ENCODE measurements at regions not wholly inside any gene's neighbourhood (a gene's known extent, or its start where the extent isn't known, plus 50 kb on each side); places are given as distances from the start of the nearest gene placed in this dataset.
"Not testable (repeated sequence)": the region's sequence is repeated elsewhere in the genome, so short reads cannot be mapped to it uniquely, and the experiment has no call there.

- Histone ChIP-seq H3K9me3 (replicated peaks; ENCODE audit: control insufficient read depth, insufficient read depth, low read length) (no peaks in the 10 kb centered on the region), H4K20me1 (replicated peaks; ENCODE audit: control insufficient read depth, extremely low read depth, insufficient read depth, low read length) (no peaks in the 10 kb centered on the region), H3K27me3 (ENCODE audit: control insufficient read depth in 2 of 2, insufficient read depth in 2 of 2, low read length in 2 of 2) (peaks cover 0 to 1% of the 10 kb centered on the region in 2 experiments), H3K27ac (ENCODE audit: insufficient read depth, low read depth, low read length) (no peak overlapping the region), H3K9ac (replicated peaks; ENCODE audit: extremely low read depth, insufficient read depth, low read length) (no peak overlapping the region), H3K4me3 (replicated peaks in 1 of 3; ENCODE audit: insufficient read depth in 1 of 3, low read depth in 1 of 3, low read length in 3 of 3) (no peak overlapping the region), H2AFZ (ENCODE audit: low read depth, low read length) (no peak overlapping the region), H3K36me3 (ENCODE audit: control insufficient read depth in 2 of 2, extremely low read depth in 1 of 2, insufficient read depth in 2 of 2, low read length in 2 of 2) (no peaks in the 10 kb centered on the region), H3K9me1 (replicated peaks; ENCODE audit: control insufficient read depth, extremely low read depth, insufficient read depth, low read length) (no peaks in the 10 kb centered on the region), H3K79me2 (ENCODE audit: control insufficient read depth, insufficient read depth, low read length) (no peaks in the 10 kb centered on the region), H3K4me2 (ENCODE audit: insufficient read depth, low read length) (no peak overlapping the region), H3K4me1 (ENCODE audit: control insufficient read depth, extremely low read depth, insufficient read depth, low read length) (no peaks in the 10 kb centered on the region)
- no TSS peak for BruUV-seq (replicated peaks)
- no peak for DNase-seq (ENCODE audit: low read depth, low spot score)
- CTCF ChIA-PET = no interaction called here
- intact Hi-C loops (cut with micrococcal nuclease) = no loop called here
- FAIRE-seq = no peak
- TF ChIP-seq, protein P1, sequence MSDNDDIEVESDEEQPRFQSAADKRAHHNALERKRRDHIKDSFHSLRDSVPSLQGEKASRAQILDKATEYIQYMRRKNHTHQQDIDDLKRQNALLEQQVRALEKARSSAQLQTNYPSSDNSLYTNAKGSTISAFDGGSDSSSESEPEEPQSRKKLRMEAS (IDR thresholded peaks at IDR 0.05; ENCODE audit: insufficient read depth, insufficient read length) = no peak
- dilution Hi-C loops (cut with MboI; ENCODE audit: extremely low pct_ligation_motif_present, low sequenced_read_pairs) = no loop called here
- POLR2A ChIA-PET = no interaction called here
These were observed 151.1 kb downstream of the JRKL start for GRCh38 chr11:96540875-96541274.

DNA sequence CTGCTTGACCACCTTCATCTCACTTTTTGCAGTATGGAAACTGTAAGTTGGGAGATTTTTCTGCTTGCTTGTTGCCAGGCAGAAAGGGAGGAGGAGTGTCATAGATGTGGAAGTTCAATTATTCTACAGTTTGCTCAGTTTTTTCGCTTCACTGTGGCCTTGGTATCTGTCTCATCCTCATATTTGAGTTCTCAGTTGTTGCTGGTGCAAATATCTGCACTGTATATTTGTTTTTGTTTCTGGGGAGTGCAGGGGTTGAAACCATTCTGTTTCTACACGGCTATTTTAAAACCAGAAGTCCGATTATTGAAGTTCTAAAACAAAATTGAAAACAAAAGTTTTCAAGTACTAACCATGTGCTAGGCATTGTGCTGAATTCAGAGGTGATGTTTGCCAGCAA, 153.4 kb downstream of the JRKL start:
- BruUV-seq (replicated peaks) = no TSS peak
- Histone ChIP-seq H2AFZ (ENCODE audit: low read depth, low read length) (no peak overlapping the region), H3K4me2 (ENCODE audit: insufficient read depth, low read length) (no peak overlapping the region), H3K79me2 (ENCODE audit: control insufficient read depth, insufficient read depth, low read length) (no peaks in the 10 kb centered on the region), H3K27ac (ENCODE audit: insufficient read depth, low read depth, low read length) (no peak overlapping the region), H4K20me1 (replicated peaks; ENCODE audit: control insufficient read depth, extremely low read depth, insufficient read depth, low read length) (no peaks in the 10 kb centered on the region), H3K36me3 (ENCODE audit: control insufficient read depth in 2 of 2, extremely low read depth in 1 of 2, insufficient read depth in 2 of 2, low read length in 2 of 2) (no peaks in the 10 kb centered on the region), H3K9me1 (replicated peaks; ENCODE audit: control insufficient read depth, extremely low read depth, insufficient read depth, low read length) (no peaks in the 10 kb centered on the region), H3K4me3 (replicated peaks in 1 of 3; ENCODE audit: insufficient read depth in 1 of 3, low read depth in 1 of 3, low read length in 3 of 3) (no peak overlapping the region), H3K9ac (replicated peaks; ENCODE audit: extremely low read depth, insufficient read depth, low read length) (no peak overlapping the region), H3K27me3 (ENCODE audit: control insufficient read depth in 2 of 2, insufficient read depth in 2 of 2, low read length in 2 of 2) (peaks cover 0 to 1% of the 10 kb centered on the region in 2 experiments), H3K9me3 (replicated peaks; ENCODE audit: control insufficient read depth, insufficient read depth, low read length) (no peaks in the 10 kb centered on the region), H3K4me1 (ENCODE audit: control insufficient read depth, extremely low read depth, insufficient read depth, low read length) (no peaks in the 10 kb centered on the region)
- ChIA-PET POLR2A (no interaction called here), CTCF (no interaction called here)
- no peak for FAIRE-seq
- TF ChIP-seq GATA2 (IDR thresholded peaks at IDR 0.05; ENCODE audit: insufficient read depth, insufficient read length, low read depth, low read length) (no peak), CTCF (IDR thresholded peaks at IDR 0.05; ENCODE audit: extremely low read depth in 1 of 2, insufficient read depth in 1 of 2, low read depth in 1 of 2, low read length in 2 of 2) (no peak)
- intact Hi-C loops (cut with micrococcal nuclease) (no loop called here), dilution Hi-C loops (cut with MboI; ENCODE audit: extremely low pct_ligation_motif_present, low sequenced_read_pairs) (no loop called here)
- DNase-seq (ENCODE audit: low read depth, low spot score) = no peak

DNA sequence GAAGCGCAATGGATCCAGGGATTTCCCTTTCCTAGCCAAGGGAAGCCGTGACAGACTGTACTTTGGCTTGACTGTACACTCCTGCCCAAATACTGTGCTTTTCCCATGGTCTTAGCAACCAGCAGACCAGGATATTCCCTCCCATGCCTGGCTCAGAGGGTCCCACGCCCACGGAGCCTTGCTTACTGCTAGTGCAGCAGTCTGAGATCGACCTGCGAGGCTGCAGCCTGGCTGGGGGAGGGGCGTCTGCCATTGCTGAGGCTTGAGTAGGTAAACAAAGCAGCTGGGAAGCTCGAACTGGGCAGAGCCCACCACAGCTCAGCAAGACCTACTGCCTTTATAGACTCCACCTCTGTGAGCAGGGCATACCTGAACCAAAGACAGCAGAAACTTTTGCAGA, 155.4 kb downstream of the JRKL start:
- H3K9me3 ChIP-seq (replicated peaks; ENCODE audit: control insufficient read depth, insufficient read depth, low read length); BruUV-seq (replicated peaks); CTCF ChIA-PET; H3K79me2 ChIP-seq (ENCODE audit: control insufficient read depth, insufficient read depth, low read length); H3K9me1 ChIP-seq (replicated peaks; ENCODE audit: control insufficient read depth, extremely low read depth, insufficient read depth, low read length); H3K4me2 ChIP-seq (ENCODE audit: insufficient read depth, low read length); intact Hi-C loops (cut with micrococcal nuclease); H3K36me3 ChIP-seq (ENCODE audit: control insufficient read depth in 2 of 2, extremely low read depth in 1 of 2, insufficient read depth in 2 of 2, low read length in 2 of 2); H3K27me3 ChIP-seq (ENCODE audit: control insufficient read depth in 2 of 2, insufficient read depth in 2 of 2, low read length in 2 of 2); H3K9ac ChIP-seq (replicated peaks; ENCODE audit: extremely low read depth, insufficient read depth, low read length); H3K4me1 ChIP-seq (ENCODE audit: control insufficient read depth, extremely low read depth, insufficient read depth, low read length); DNase-seq (ENCODE audit: low read depth, low spot score); POLR2A ChIA-PET; H3K4me3 ChIP-seq (replicated peaks in 1 of 3; ENCODE audit: insufficient read depth in 1 of 3, low read depth in 1 of 3, low read length in 3 of 3); H4K20me1 ChIP-seq (replicated peaks; ENCODE audit: control insufficient read depth, extremely low read depth, insufficient read depth, low read length); H2AFZ ChIP-seq (ENCODE audit: low read depth, low read length); FAIRE-seq; dilution Hi-C loops (cut with MboI; ENCODE audit: extremely low pct_ligation_motif_present, low sequenced_read_pairs); H3K27ac ChIP-seq (ENCODE audit: insufficient read depth, low read depth, low read length): not testable (repeated sequence)

Data from endothelial cell of umbilical vein (primary cell).